Lower leg skin (tissue), 3 donors: ENCODE measurements at regions not wholly inside any gene's neighbourhood (a gene's known extent, or its start where the extent isn't known, plus 50 kb on each side); places are given as distances from the start of the nearest gene placed in this dataset.

Experiments
- POLR2A ChIP-seq, 2 donors: fragments of 450-650 bp; IDR thresholded peaks; one replicate each; pipeline ENCODE4 v1.6.1; 2016 to 2017; ENCODE audit warnings: antibody characterized with exemption in 2 of 2, mild to moderate bottlenecking in 1 of 2, moderate library complexity in 1 of 2
- TF ChIP-seq, protein P1 (sequence below), 3 donors: fragments of 450-650 bp; IDR thresholded peaks; one replicate each; pipeline ENCODE4 v1.5.1; 2016; ENCODE audit warnings: antibody characterized with exemption in 3 of 3, mild to moderate bottlenecking in 3 of 3, moderate library complexity in 2 of 3

DNA sequence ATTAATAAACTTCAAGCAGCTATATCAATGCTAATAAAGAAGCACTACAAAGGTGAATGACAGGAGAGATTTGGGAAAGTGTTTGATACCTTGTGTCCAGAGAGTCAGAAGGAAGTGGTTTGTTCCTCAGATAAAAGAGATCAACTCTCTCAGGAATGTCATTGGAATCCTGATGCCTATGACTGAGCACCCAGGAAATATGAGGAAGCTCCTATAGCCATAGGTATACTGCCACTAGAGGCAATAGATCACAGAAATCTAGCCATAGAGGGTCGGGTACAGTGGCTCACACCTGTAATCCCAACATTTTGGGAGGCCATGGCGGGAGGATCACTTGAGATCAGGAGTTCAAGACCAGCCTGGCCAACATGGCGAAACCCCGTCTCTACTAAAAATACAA, 612.6 kb downstream of the DACH1 start:
- TF ChIP-seq, protein P1, sequence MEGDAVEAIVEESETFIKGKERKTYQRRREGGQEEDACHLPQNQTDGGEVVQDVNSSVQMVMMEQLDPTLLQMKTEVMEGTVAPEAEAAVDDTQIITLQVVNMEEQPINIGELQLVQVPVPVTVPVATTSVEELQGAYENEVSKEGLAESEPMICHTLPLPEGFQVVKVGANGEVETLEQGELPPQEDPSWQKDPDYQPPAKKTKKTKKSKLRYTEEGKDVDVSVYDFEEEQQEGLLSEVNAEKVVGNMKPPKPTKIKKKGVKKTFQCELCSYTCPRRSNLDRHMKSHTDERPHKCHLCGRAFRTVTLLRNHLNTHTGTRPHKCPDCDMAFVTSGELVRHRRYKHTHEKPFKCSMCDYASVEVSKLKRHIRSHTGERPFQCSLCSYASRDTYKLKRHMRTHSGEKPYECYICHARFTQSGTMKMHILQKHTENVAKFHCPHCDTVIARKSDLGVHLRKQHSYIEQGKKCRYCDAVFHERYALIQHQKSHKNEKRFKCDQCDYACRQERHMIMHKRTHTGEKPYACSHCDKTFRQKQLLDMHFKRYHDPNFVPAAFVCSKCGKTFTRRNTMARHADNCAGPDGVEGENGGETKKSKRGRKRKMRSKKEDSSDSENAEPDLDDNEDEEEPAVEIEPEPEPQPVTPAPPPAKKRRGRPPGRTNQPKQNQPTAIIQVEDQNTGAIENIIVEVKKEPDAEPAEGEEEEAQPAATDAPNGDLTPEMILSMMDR (IDR thresholded peaks at IDR 0.05): no peak
- no peak for TF ChIP-seq POLR2A (IDR thresholded peaks at IDR 0.05)
